SK-N-SH treated with all-trans-retinoic acid at 6 μM for 48 hours (cell line): ENCODE measurements at regions not wholly inside any gene's neighbourhood (a gene's known extent, or its start where the extent isn't known, plus 50 kb on each side); places are given as distances from the start of the nearest gene placed in this dataset.

Experiments
- ARNTL ChIP-seq: fragments of 450-650 bp; formaldehyde crosslinking; IDR thresholded peaks from 2 replicates; pipeline ENCODE4 v1.5.0; 2020; ENCODE audit warnings: low read depth, mild to moderate bottlenecking, moderate library complexity, borderline replicate concordance
- ISL1 ChIP-seq: fragments of 250-450 bp; sonication (Bioruptor Pico); IDR thresholded peaks from 2 replicates; pipeline ENCODE4 v2.1.2; 2022; ENCODE audit warnings: mild to moderate bottlenecking, moderate library complexity
- RARB ChIP-seq: fragments of 250-450 bp; sonication (Bioruptor Pico); IDR thresholded peaks from 2 replicates; pipeline ENCODE4 v1.8.0; 2021; ENCODE audit warnings: mild to moderate bottlenecking, moderate library complexity
- TCF4 ChIP-seq: fragments of 250-450 bp; sonication (Bioruptor Pico); IDR thresholded peaks from 2 replicates; pipeline ENCODE4 v1.8.0; 2021; ENCODE audit warnings: mild to moderate bottlenecking, moderate library complexity, borderline replicate concordance
- TOX ChIP-seq: fragments of 250-450 bp; sonication (Bioruptor Pico); IDR thresholded peaks from 2 replicates; pipeline ENCODE4 v1.8.0; 2021; ENCODE audit warnings: mild to moderate bottlenecking, moderate library complexity, borderline replicate concordance

- TF ChIP-seq TOX (no peak), RARB (CRISPR knock-in tag) (no peak), ARNTL (no peak), TCF4 (CRISPR knock-in tag) (no peak), ISL1 (CRISPR knock-in tag) (no peak)
Measured at GRCh38 chr18:67717800-67718199, 201.3 kb upstream of the DSEL start.
